DND-41 (cell line): ENCODE measurements at regions not wholly inside any gene's neighbourhood (a gene's known extent, or its start where the extent isn't known, plus 50 kb on each side); places are given as distances from the start of the nearest gene placed in this dataset.

Experiments used
- ATAC-seq: fragments of 200-7000 bp; cut with Tn5 transposase; 3 replicates; pipeline ENCODE4 v1.9.1; 2021; ENCODE audit warnings: low read depth; ENCODE audit not compliant: insufficient read depth
- DNase-seq: peaks from one replicate; pipeline ENCODE4 v3.0.0-alpha.2; 2020
- H2AFZ ChIP-seq: 2 replicates; pipeline ENCODE4 v1.6.0; 2012; ENCODE audit warnings: low read depth, low read length
- H3K27ac ChIP-seq: 2 replicates; pipeline ENCODE4 v1.5.1; 2012; ENCODE audit warnings: low read length, inconsistent platforms
- H3K27me3 ChIP-seq: fragments of 200-600 bp; sonication (generic); 2 replicates; pipeline ENCODE4 v1.6.0; 2012; ENCODE audit warnings: low read length, mild to moderate bottlenecking, inconsistent platforms; ENCODE audit not compliant: insufficient read depth, poor library complexity
- H3K36me3 ChIP-seq: 2 replicates; pipeline ENCODE4 v1.5.1; 2012; ENCODE audit warnings: low read length, inconsistent platforms; ENCODE audit not compliant: insufficient read depth
- H3K4me1 ChIP-seq: 2 replicates; pipeline ENCODE4 v1.5.1; 2012; ENCODE audit warnings: mild to moderate bottlenecking, low read length; ENCODE audit not compliant: insufficient read depth
- H3K4me2 ChIP-seq: 2 replicates; pipeline ENCODE4 v1.6.0; 2012; ENCODE audit warnings: mild to moderate bottlenecking, moderate library complexity, low read length, inconsistent platforms; ENCODE audit not compliant: insufficient read depth
- H3K4me3 ChIP-seq, 2 experiments: fragments of 200-600 bp in 1 of 2; shearing (Covaris generic) in 1 of 2; 2 replicates each; pipeline ENCODE4 v1.5.1; 2012 to 2016; ENCODE audit warnings: inconsistent platforms in 2 of 2, low read length in 2 of 2, mild to moderate bottlenecking in 2 of 2, low read depth in 1 of 2, moderate library complexity in 1 of 2
- H3K79me2 ChIP-seq: 2 replicates; pipeline ENCODE4 v1.6.0; 2012; ENCODE audit warnings: low read length, inconsistent platforms; ENCODE audit not compliant: insufficient read depth
- H3K9ac ChIP-seq: 2 replicates; pipeline ENCODE4 v1.6.0; 2012; ENCODE audit warnings: low read depth, mild to moderate bottlenecking, inconsistent platforms, low read length, moderate library complexity
- H3K9me3 ChIP-seq: 2 replicates; pipeline ENCODE4 v1.5.1; 2012; ENCODE audit warnings: low read length, moderate library complexity, mild to moderate bottlenecking, inconsistent platforms; ENCODE audit not compliant: insufficient read depth, severe bottlenecking
- H4K20me1 ChIP-seq: 2 replicates; pipeline ENCODE4 v1.6.0; 2012; ENCODE audit warnings: low read length; ENCODE audit not compliant: insufficient read depth
- CTCF ChIP-seq: IDR thresholded peaks from 2 replicates; pipeline ENCODE4 v1.5.1; 2012; ENCODE audit warnings: borderline replicate concordance, low read length, moderate library complexity, mild to moderate bottlenecking; ENCODE audit not compliant: poor library complexity, severe bottlenecking; ENCODE audit errors: extremely low read depth
- EZH2 ChIP-seq: IDR thresholded peaks from 3 replicates; pipeline ENCODE4 v1.6.1; 2012; ENCODE audit warnings: borderline replicate concordance, low read depth, mild to moderate bottlenecking, moderate library complexity, low read length, inconsistent platforms; ENCODE audit not compliant: severe bottlenecking

- TF ChIP-seq EZH2 (no peak), CTCF (no peak)
- Histone ChIP-seq H3K4me1 (no peaks in the 10 kb centered on the region), H3K9me3 (no peaks in the 10 kb centered on the region), H3K4me2 (no peak overlapping the region), H2AFZ (no peak overlapping the region), H3K9ac (no peak overlapping the region), H3K79me2 (no peaks in the 10 kb centered on the region), H4K20me1 (no peaks in the 10 kb centered on the region), H3K4me3 (no peak overlapping the region), H3K27me3 (no peaks in the 10 kb centered on the region), H3K27ac (no peak overlapping the region), H3K36me3 (no peaks in the 10 kb centered on the region)
- ATAC-seq (no peak), DNase-seq (no peak)
Measured at GRCh38 chr5:103356350-103357091, 98.0 kb downstream of the MACIR start.

GRCh38 chr5:103355579-103355978 lies 97.0 kb downstream of the MACIR start:
- H3K4me2 ChIP-seq: no peak overlapping the region
- TF ChIP-seq CTCF (no peak), EZH2 (no peak)
- H3K36me3 ChIP-seq: no peaks in the 10 kb centered on the region
- no peaks in the 10 kb centered on the region for H3K9me3 ChIP-seq
- no peaks in the 10 kb centered on the region for H3K4me1 ChIP-seq
- no peak overlapping the region for H3K4me3 ChIP-seq
- ATAC-seq (no peak), DNase-seq (no peak)
- H3K79me2 ChIP-seq: no peaks in the 10 kb centered on the region
- H4K20me1 ChIP-seq: no peaks in the 10 kb centered on the region
- H2AFZ ChIP-seq: no peak overlapping the region
- H3K27me3 ChIP-seq: no peaks in the 10 kb centered on the region
- no peak overlapping the region for H3K27ac ChIP-seq
- H3K9ac ChIP-seq: no peak overlapping the region

GRCh38 chr5:103354446-103354845 lies 95.9 kb downstream of the MACIR start:
- no peak overlapping the region for H3K4me2 ChIP-seq
- H3K36me3 ChIP-seq: no peaks in the 10 kb centered on the region
- no peak overlapping the region for H3K9ac ChIP-seq
- TF ChIP-seq EZH2 (no peak), CTCF (no peak)
- no peak overlapping the region for H3K27ac ChIP-seq
- no peak overlapping the region for H2AFZ ChIP-seq
- no peaks in the 10 kb centered on the region for H3K9me3 ChIP-seq
- H3K4me3 ChIP-seq: no peak overlapping the region
- no peak for ATAC-seq
- no peaks in the 10 kb centered on the region for H3K79me2 ChIP-seq
- H3K27me3 ChIP-seq: no peaks in the 10 kb centered on the region
- no peak for DNase-seq
- H4K20me1 ChIP-seq: no peaks in the 10 kb centered on the region
- no peaks in the 10 kb centered on the region for H3K4me1 ChIP-seq
